ENCODE measurements at regions not wholly inside any gene's neighbourhood (a gene's known extent, or its start where the extent isn't known, plus 50 kb on each side); places are given as distances from the start of the nearest gene placed in this dataset.

- TF ChIP-seq PRDM10 (tag by site-specific recombination; IDR thresholded peaks at IDR 0.05) (no peak), ZEB2 (tag by site-specific recombination; IDR thresholded peaks at IDR 0.05) (no peak), ZNF677 (tag by site-specific recombination; IDR thresholded peaks at IDR 0.05) (no peak), ZNF692 (tag by site-specific recombination; IDR thresholded peaks at IDR 0.05) (no peak)
Observed at GRCh38 chr16:6484935-6485334, 847.7 kb upstream of the RBFOX1 start (continued).

GRCh38 chr16:6484081-6484480, 848.6 kb upstream of the RBFOX1 start:
- H3K27ac ChIP-seq (ENCODE audit: extremely low read depth, low read depth, low read length), result no peak overlapping the region
- H3K9me3 ChIP-seq (ENCODE audit: control insufficient read depth, insufficient read depth, low read depth, low read length), result no peaks in the 10 kb centered on the region
- ChIA-PET POLR2A (no interaction called here), CTCF (interaction anchor here (0.7 kb wide), 1 partner anchor 1164 kb away, joined by 4 read pairs; no protein-coding TSS in a partner anchor)
- no peaks in the 10 kb centered on the region for H3K4me1 ChIP-seq (ENCODE audit: control insufficient read depth, insufficient read depth, low read length)
- H3K4me3 ChIP-seq (ENCODE audit: low read depth, low read length), result no peak overlapping the region
- TF ChIP-seq, protein P1, sequence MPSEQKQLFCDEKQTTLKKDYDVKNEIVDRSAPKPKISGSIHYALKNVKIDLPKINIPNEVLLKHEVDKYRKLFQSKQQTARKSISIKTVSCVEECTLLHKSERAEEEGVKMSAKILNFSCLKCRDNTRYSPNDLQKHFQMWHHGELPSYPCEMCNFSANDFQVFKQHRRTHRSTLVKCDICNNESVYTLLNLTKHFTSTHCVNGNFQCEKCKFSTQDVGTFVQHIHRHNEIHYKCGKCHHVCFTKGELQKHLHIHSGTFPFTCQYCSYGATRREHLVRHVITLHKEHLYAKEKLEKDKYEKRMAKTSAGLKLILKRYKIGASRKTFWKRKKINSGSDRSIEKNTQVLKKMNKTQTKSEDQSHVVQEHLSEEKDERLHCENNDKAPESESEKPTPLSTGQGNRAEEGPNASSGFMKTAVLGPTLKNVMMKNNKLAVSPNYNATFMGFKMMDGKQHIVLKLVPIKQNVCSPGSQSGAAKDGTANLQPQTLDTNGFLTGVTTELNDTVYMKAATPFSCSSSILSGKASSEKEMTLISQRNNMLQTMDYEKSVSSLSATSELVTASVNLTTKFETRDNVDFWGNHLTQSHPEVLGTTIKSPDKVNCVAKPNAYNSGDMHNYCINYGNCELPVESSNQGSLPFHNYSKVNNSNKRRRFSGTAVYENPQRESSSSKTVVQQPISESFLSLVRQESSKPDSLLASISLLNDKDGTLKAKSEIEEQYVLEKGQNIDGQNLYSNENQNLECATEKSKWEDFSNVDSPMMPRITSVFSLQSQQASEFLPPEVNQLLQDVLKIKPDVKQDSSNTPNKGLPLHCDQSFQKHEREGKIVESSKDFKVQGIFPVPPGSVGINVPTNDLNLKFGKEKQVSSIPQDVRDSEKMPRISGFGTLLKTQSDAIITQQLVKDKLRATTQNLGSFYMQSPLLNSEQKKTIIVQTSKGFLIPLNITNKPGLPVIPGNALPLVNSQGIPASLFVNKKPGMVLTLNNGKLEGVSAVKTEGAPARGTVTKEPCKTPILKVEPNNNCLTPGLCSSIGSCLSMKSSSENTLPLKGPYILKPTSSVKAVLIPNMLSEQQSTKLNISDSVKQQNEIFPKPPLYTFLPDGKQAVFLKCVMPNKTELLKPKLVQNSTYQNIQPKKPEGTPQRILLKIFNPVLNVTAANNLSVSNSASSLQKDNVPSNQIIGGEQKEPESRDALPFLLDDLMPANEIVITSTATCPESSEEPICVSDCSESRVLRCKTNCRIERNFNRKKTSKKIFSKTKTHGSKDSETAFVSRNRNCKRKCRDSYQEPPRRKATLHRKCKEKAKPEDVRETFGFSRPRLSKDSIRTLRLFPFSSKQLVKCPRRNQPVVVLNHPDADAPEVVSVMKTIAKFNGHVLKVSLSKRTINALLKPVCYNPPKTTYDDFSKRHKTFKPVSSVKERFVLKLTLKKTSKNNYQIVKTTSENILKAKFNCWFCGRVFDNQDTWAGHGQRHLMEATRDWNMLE (tag by site-specific recombination; conservative IDR thresholded peaks at IDR 0.05; ENCODE audit: low read depth), result no peak
- H3K36me3 ChIP-seq (ENCODE audit: control insufficient read depth in 2 of 2, insufficient read depth in 1 of 2, low read length in 2 of 2), result no peaks in the 10 kb centered on the region

GRCh38 chr16:6483469-6484033, 849.1 kb upstream of the RBFOX1 start:
- CTCF ChIA-PET, result no interaction called here
- no peak overlapping the region for H3K27ac ChIP-seq (ENCODE audit: extremely low read depth, low read depth, low read length)
- H3K4me1 ChIP-seq (ENCODE audit: control insufficient read depth, insufficient read depth, low read length), result no peaks in the 10 kb centered on the region
- no peaks in the 10 kb centered on the region for H3K36me3 ChIP-seq (ENCODE audit: control insufficient read depth in 2 of 2, insufficient read depth in 1 of 2, low read length in 2 of 2)
- no peaks in the 10 kb centered on the region for H3K9me3 ChIP-seq (ENCODE audit: control insufficient read depth, insufficient read depth, low read depth, low read length)
- POLR2A ChIA-PET, result no interaction called here
- no peak overlapping the region for H3K4me3 ChIP-seq (ENCODE audit: low read depth, low read length)
- no peak for TF ChIP-seq OVOL3 (tag by site-specific recombination; IDR thresholded peaks at IDR 0.05)
- TF ChIP-seq KLF10 (tag by site-specific recombination; IDR thresholded peaks at IDR 0.05), result no peak
- TF ChIP-seq, protein P2, sequence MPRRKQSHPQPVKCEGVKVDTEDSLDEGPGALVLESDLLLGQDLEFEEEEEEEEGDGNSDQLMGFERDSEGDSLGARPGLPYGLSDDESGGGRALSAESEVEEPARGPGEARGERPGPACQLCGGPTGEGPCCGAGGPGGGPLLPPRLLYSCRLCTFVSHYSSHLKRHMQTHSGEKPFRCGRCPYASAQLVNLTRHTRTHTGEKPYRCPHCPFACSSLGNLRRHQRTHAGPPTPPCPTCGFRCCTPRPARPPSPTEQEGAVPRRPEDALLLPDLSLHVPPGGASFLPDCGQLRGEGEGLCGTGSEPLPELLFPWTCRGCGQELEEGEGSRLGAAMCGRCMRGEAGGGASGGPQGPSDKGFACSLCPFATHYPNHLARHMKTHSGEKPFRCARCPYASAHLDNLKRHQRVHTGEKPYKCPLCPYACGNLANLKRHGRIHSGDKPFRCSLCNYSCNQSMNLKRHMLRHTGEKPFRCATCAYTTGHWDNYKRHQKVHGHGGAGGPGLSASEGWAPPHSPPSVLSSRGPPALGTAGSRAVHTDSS (tag by site-specific recombination; IDR thresholded peaks at IDR 0.05), result no peak
- TF ChIP-seq HOXA7 (CRISPR knock-in tag; IDR thresholded peaks at IDR 0.05; ENCODE audit: borderline replicate concordance), result no peak
- no peak for TF ChIP-seq ZNF639 (tag by site-specific recombination; IDR thresholded peaks at IDR 0.05)
- TF ChIP-seq ZNF140 (tag by site-specific recombination; IDR thresholded peaks at IDR 0.05), result no peak
- no peak for TF ChIP-seq ZNF16 (tag by site-specific recombination; IDR thresholded peaks at IDR 0.05; ENCODE audit: low read depth)
- no peak for TF ChIP-seq ZNF174 (tag by site-specific recombination; IDR thresholded peaks at IDR 0.05)
- TF ChIP-seq ZNF677 (tag by site-specific recombination; IDR thresholded peaks at IDR 0.05), result no peak
- no peak for TF ChIP-seq ZNF510 (tag by site-specific recombination; IDR thresholded peaks at IDR 0.05; ENCODE audit: insufficient replicate concordance)
- TF ChIP-seq, protein P3, sequence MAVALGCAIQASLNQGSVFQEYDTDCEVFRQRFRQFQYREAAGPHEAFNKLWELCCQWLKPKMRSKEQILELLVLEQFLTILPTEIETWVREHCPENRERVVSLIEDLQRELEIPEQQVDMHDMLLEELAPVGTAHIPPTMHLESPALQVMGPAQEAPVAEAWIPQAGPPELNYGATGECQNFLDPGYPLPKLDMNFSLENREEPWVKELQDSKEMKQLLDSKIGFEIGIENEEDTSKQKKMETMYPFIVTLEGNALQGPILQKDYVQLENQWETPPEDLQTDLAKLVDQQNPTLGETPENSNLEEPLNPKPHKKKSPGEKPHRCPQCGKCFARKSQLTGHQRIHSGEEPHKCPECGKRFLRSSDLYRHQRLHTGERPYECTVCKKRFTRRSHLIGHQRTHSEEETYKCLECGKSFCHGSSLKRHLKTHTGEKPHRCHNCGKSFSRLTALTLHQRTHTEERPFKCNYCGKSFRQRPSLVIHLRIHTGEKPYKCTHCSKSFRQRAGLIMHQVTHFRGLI (tag by site-specific recombination; IDR thresholded peaks at IDR 0.05), result no peak
- TF ChIP-seq ZNF274 (IDR thresholded peaks at IDR 0.05; ENCODE audit: low read length), result no peak
- no peak for TF ChIP-seq ZNF274 (tag by site-specific recombination; IDR thresholded peaks at IDR 0.05; ENCODE audit: borderline replicate concordance)

All from HEK293 (cell line).